GM20000 (cell line): ENCODE measurements at regions not wholly inside any gene's neighbourhood (a gene's known extent, or its start where the extent isn't known, plus 50 kb on each side); places are given as distances from the start of the nearest gene placed in this dataset.

Experiments
- DNase-seq: peaks from one replicate; pipeline ENCODE4 v3.0.0; 2012; ENCODE audit warnings: low spot score
- CTCF ChIP-seq: IDR thresholded peaks from 2 replicates; pipeline ENCODE4 v1.5.1; 2012; ENCODE audit warnings: mild to moderate bottlenecking, control low read depth; ENCODE audit errors: extremely low read depth, missing control alignments

GRCh38 chr13:78777396-78777795, 118.4 kb upstream of the OBI1 start:
- DNase-seq, result no peak
- no peak for TF ChIP-seq CTCF

GRCh38 chr13:78772933-78773332, 114.0 kb upstream of the OBI1 start:
- no peak for TF ChIP-seq CTCF
- no peak for DNase-seq

- TF ChIP-seq CTCF, result no peak
- DNase-seq, result no peak
These were observed 111.6 kb upstream of the OBI1 start for GRCh38 chr13:78770601-78771000.

- no peak for TF ChIP-seq CTCF
- no peak for DNase-seq
These were observed 110.0 kb upstream of the OBI1 start for GRCh38 chr13:78768950-78769349.

- no peak for TF ChIP-seq CTCF
- DNase-seq, result no peak
These were observed 105.7 kb upstream of the OBI1 start for GRCh38 chr13:78764665-78765064.

- no peak for DNase-seq
- TF ChIP-seq CTCF, result no peak
These were observed 103.9 kb upstream of the OBI1 start for GRCh38 chr13:78762825-78763224.

GRCh38 chr13:78759704-78760103, 100.7 kb upstream of the OBI1 start:
- TF ChIP-seq CTCF, result no peak
- no peak for DNase-seq
